GM12891 (cell line): ENCODE measurements at regions not wholly inside any gene's neighbourhood (a gene's known extent, or its start where the extent isn't known, plus 50 kb on each side); places are given as distances from the start of the nearest gene placed in this dataset.

Experiments used
- PAX5 ChIP-seq: IDR thresholded peaks from 2 replicates; pipeline ENCODE4 v1.6.1; 2011; ENCODE audit warnings: low read length, moderate library complexity, mild to moderate bottlenecking; ENCODE audit not compliant: insufficient read depth, severe bottlenecking
- POLR2A ChIP-seq: IDR thresholded peaks from 2 replicates; pipeline ENCODE4 v1.6.1; 2011; ENCODE audit warnings: low read depth, low read length, control low read depth
- POLR2AphosphoS5 ChIP-seq: IDR thresholded peaks from 2 replicates; pipeline ENCODE4 v1.6.1; 2011; ENCODE audit warnings: low read depth, low read length, control low read depth
- SPI1 ChIP-seq: IDR thresholded peaks from 2 replicates; pipeline ENCODE4 v1.6.1; 2011; ENCODE audit warnings: low read depth, low read length, control low read depth
- TAF1 ChIP-seq: IDR thresholded peaks from 2 replicates; pipeline ENCODE4 v1.6.1; 2011; ENCODE audit warnings: low read depth, low read length, control low read depth

- TF ChIP-seq POLR2A (no peak), PAX5 (no peak), SPI1 (no peak), TAF1 (no peak), POLR2AphosphoS5 (no peak)
Measured at GRCh38 chr6:44535967-44536366, 148.5 kb downstream of the CDC5L start.
